CD4-positive, alpha-beta T cell treated with Interleukin-6 for 4 hours (primary cell): ENCODE measurements at regions not wholly inside any gene's neighbourhood (a gene's known extent, or its start where the extent isn't known, plus 50 kb on each side); places are given as distances from the start of the nearest gene placed in this dataset.
"Not testable (repeated sequence)": the region's sequence is repeated elsewhere in the genome, so short reads cannot be mapped to it uniquely, and the experiment has no call there.

Experiments
- DNase-seq: peaks from one replicate; pipeline ENCODE4 v3.0.0-alpha.2; 2020; ENCODE audit warnings: mixed read lengths

- no peak for DNase-seq
Measured at GRCh38 chr2:208608122-208608835, 201.7 kb downstream of the PTH2R start.

GRCh38 chr2:208609166-208609804 lies 202.7 kb downstream of the PTH2R start:
- DNase-seq = no peak

- not testable (repeated sequence) for DNase-seq
Measured at GRCh38 chr2:208615675-208616074, 209.1 kb downstream of the PTH2R start.

DNA sequence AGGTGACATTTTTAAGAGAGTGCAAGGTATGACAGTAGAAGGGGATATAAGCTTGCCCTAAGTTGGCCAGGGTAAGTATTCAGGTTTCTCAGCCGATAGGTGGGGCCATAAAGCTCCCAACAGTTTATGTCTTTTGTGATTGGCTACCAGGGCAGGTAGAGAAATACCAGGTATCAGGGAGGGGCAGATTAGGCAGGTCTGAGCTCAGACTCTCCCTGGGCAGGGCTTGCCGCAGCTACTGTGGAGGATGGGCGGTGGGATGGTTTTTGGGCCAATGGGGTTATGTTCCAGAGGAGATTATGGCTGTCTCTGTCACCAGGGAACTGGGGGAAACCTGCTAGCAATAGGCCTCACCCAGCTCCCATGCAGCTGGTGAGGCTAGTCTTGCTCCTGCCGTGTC lies 211.6 kb downstream of the PTH2R start:
- no peak for DNase-seq

DNA sequence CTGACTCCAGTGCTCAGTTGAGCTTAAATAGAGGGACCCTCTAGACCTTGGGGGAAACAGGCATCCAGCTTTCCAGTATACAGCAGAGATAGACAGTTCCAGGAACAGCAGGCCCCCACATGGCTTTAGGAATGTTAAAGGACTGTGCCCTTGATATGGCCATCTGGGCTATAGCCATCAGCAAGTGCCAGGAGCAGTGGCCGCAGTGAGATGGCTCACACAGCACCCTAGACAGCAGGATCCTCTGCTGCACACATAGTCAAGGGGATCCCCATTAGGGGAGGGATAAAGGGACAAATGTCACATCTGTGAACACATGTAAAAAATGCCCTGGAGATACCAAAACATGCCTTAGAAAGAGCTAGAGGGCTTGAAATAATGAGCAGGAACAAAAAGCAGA lies 213.4 kb downstream of the PTH2R start:
- DNase-seq = no peak

- DNase-seq = no peak
Measured at GRCh38 chr2:208620487-208620978, 213.9 kb downstream of the PTH2R start.

GRCh38 chr2:208627110-208627884 lies 220.7 kb downstream of the PTH2R start:
- DNase-seq = no peak

- DNase-seq = no peak
Measured at GRCh38 chr2:208627916-208628315, 221.3 kb downstream of the PTH2R start.

- no peak for DNase-seq
Measured at GRCh38 chr2:208638059-208638458, 231.5 kb downstream of the PTH2R start.

DNA sequence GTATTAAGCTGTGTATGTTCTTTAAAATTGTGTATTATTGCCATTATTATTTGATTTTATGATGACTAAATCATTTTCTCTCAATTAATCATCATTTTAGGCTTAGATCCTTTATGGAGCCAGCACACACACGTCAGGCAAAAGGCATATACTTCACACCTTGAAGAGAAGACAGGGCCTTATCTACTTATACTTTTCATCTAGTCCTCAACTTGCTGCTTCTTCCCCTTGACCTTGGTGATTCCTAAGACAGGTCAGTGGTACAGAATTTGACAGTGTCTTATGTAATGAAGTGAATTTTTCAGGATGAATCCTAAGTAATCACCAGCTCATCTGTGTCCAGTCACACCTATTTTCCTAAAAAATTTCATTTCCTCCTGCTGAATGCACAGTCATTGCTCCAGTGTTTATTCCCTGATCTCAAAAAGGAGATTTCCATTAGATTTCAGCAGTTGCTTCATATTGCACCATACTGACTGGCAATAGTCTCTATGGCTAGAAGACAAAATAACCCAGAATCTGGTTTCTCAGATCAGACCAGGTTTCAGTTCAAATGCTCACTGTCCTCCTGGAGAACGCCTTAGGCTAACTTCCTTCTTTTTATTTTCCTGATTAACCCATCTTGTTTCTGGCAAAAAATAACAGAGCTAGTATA lies 235.7 kb downstream of the PTH2R start:
- no peak for DNase-seq

DNA sequence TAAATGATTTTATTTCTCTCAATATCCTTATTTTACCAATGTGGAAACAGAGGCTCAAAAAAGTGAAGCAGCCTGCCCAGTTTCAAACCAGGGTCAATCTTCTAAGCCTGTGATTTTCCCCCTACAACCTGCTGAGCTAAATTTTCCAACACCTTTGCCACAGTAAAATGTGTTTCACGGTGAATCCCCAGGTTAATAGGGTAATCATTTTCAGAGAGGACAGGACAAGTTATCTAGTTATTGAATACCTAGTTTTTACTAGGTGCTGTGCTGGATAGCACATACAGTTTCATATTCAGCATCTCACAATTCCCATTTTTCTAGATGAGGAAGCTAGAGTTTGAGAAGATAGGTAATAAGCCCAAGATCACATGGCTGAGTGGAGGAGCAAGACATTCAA lies 236.6 kb downstream of the PTH2R start:
- no peak for DNase-seq

DNA sequence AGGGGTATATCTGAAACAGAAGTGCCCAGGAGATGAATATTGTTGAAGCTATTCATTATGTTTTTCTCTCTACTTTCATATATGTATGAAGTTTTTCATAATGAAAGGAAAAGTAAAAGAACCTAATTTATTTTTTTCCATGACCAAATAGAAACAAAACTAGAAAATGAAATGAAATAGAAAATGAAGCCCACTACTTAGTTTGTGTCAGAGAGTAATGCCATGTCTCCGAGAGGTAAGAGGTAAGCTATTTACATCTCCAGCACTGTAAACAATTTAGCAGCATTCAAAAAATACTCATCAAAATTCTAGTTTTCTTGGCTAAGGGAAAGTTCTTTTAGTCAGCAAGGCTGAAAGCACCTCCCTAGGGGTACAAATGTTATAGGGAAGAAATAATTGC lies 238.6 kb downstream of the PTH2R start:
- no peak for DNase-seq

DNA sequence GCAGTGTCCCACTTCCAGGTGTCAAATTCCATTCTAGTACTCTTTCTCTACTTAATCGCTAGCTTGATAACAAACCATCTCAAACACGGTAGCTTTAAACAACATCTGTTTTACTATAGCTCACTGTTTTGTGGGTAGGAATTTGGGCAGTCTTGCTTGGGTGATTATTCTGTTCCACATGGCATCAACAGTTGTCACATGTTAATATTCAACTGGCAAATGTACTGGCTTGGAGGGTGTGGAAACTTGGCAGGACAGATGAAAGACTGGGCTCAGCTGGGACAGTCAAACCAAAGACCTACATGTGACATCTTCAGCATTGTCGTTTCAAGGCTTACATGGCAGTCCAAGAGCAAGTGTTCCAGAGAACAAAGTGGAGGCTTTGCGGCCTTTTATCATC lies 241.8 kb downstream of the PTH2R start:
- DNase-seq = no peak

- no peak for DNase-seq
Measured at GRCh38 chr2:208653383-208653782, 246.8 kb downstream of the PTH2R start.

GRCh38 chr2:208654056-208654455 lies 247.5 kb downstream of the PTH2R start:
- no peak for DNase-seq

GRCh38 chr2:208657468-208657867 lies 250.9 kb downstream of the PTH2R start:
- DNase-seq = no peak

GRCh38 chr2:208669394-208669793 lies 262.8 kb downstream of the PTH2R start:
- DNase-seq = no peak

GRCh38 chr2:208671284-208671683 lies 264.7 kb downstream of the PTH2R start:
- DNase-seq = no peak

DNA sequence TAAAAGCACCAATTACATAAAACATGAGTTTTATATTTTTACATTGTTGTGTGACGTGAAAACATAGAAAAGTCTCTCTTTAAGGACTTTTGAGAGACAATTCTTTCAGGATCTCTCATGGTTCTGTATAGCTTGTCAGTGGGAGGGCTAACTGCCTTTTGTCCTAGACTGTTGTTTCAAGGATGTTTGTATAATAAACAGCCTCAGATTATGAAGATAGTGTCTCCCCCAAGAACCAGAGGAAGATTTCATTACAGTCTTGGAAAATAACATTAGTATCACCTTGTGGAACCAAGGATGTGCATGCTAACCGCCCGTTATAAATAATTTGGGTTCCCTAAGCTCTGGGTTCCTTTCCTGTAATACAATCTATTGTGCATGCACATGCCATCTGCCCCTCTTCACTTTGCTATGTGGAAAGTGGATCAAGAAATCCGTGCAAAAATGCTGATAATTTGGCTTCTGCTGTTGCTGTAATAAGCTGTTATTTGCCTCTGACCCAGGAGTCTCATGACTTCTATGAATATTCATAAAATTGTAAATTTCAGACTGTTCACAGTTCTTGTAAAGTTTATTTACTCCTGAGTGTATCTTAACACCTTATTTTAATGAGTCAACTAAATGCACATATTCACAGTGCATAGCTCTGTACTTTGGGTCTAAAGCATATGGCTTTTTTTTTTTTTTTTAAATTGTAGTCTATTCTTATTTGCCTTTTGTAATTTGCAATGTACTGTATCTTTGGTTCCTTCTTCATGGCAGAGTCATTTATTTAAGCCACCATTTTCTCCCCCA lies 265.5 kb downstream of the PTH2R start:
- no peak for DNase-seq

DNA sequence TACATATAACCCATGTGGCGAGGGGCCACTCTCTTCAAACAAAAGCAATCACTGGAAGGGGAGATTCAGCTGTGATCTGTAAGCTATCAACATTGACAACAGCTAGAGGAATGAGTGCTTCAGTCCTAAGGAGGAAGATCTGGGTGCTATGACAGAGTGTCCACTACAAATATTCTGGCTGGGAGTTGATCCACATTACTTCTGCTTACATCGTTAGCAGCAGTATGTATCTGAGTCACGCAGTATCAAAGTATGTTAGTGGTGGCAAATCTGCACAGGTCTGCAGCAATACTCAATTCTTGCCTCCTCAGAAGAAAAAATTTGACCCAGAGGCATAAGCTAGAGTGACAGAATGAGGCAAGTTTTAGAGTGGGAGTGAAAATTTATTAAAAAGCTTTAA lies 267.0 kb downstream of the PTH2R start:
- DNase-seq = no peak

- DNase-seq = no peak
Measured at GRCh38 chr2:208674919-208675318, 268.3 kb downstream of the PTH2R start.

DNA sequence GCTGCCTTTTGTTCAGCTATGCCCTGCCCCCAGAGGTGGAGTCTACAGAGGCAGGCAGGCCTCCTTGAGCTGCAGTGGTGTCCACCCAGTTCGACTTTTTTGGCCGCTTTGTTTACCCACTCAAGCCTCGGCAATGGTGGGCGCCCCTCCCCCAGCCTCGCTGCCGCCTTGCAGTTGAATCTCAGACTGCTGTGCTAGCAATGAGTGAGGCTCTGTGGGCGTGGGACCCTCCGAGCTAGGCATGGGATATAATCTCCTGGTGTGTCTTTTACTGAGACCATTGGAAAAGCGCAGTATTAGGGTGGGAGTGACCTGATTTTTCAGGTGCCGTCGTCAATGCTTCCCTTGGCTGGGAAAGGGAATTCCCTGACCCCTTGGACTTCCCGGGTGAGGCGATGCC lies 279.3 kb downstream of the PTH2R start:
- not testable (repeated sequence) for DNase-seq
